Endothelial cell of umbilical vein (primary cell): ENCODE measurements at regions not wholly inside any gene's neighbourhood (a gene's known extent, or its start where the extent isn't known, plus 50 kb on each side); places are given as distances from the start of the nearest gene placed in this dataset.

Experiments
- BruUV-seq: library from RNA; stranded (reverse); fragments of 400-500 nt; replicated peaks from 2 replicates; lab custom pipeline; 2021; lab: Mats Ljungman, UMichigan
- CTCF ChIA-PET: fragments of 300-600, 350-600 bp; sonication (Branson Sonifier 250); formaldehyde crosslinking; loops from one replicate; lab custom pipeline; 2021; ENCODE audit warnings: antibody characterized with exemption, inconsistent platforms; lab: Charles Lee
- POLR2A ChIA-PET: fragments of 300-600, 350-600 bp; sonication (Branson Sonifier 250); formaldehyde crosslinking; loops from one replicate; lab custom pipeline; 2021; ENCODE audit warnings: antibody characterized with exemption, inconsistent platforms; lab: Charles Lee
- DNase-seq: peaks from one replicate; pipeline ENCODE4 v3.0.0-alpha.2; 2011; ENCODE audit warnings: low read depth, low spot score
- FAIRE-seq: peaks from 2 replicates; lab custom pipeline; 2011; peaks lifted over from hg19 to GRCh38; lab: Jason Lieb, UNC
- H2AFZ ChIP-seq: 2 replicates; pipeline ENCODE4 v1.6.0; 2012; ENCODE audit warnings: low read depth, low read length, control low read depth, inconsistent platforms
- H3K27ac ChIP-seq: 2 replicates; pipeline ENCODE4 v1.5.1; 2011; ENCODE audit warnings: low read depth, mild to moderate bottlenecking, control low read depth, low read length, moderate library complexity; ENCODE audit not compliant: insufficient read depth
- H3K27me3 ChIP-seq, 2 experiments: 2 replicates each; pipeline versions ENCODE4 v1.6.0 to v1.6.1; 2011; ENCODE audit warnings: low read length in 2 of 2, mixed read lengths in 1 of 2; ENCODE audit not compliant: control insufficient read depth in 2 of 2, insufficient read depth in 2 of 2
- H3K36me3 ChIP-seq, 2 experiments: 2 replicates in 1 of 2; 3 replicates in 1 of 2; pipeline ENCODE4 v1.5.1; 2011; ENCODE audit warnings: low read length in 2 of 2, mild to moderate bottlenecking in 1 of 2, moderate library complexity in 1 of 2; ENCODE audit not compliant: control insufficient read depth in 2 of 2, insufficient read depth in 2 of 2; ENCODE audit errors: extremely low read depth in 1 of 2
- H3K4me1 ChIP-seq: 3 replicates; pipeline ENCODE4 v1.5.1; 2011; ENCODE audit warnings: mild to moderate bottlenecking, low read length; ENCODE audit not compliant: control insufficient read depth, insufficient read depth; ENCODE audit errors: extremely low read depth
- H3K4me2 ChIP-seq: 2 replicates; pipeline ENCODE4 v1.6.1; 2011; ENCODE audit warnings: low read length, control low read depth, mixed read lengths; ENCODE audit not compliant: insufficient read depth
- H3K4me3 ChIP-seq, 3 experiments: fragments of 200-600 bp in 1 of 3; sonication (generic), shearing (Covaris generic) in 1 of 3; replicated peaks in 1 of 3; 2 replicates each; pipeline ENCODE4 v1.5.1; 2011 to 2016; ENCODE audit warnings: control low read depth in 3 of 3, low read length in 3 of 3, mild to moderate bottlenecking in 2 of 3, inconsistent platforms in 1 of 3, low read depth in 1 of 3, moderate library complexity in 1 of 3; ENCODE audit not compliant: insufficient read depth in 1 of 3
- H3K79me2 ChIP-seq: 2 replicates; pipeline ENCODE4 v1.6.0; 2012; ENCODE audit warnings: low read length, inconsistent platforms; ENCODE audit not compliant: control insufficient read depth, insufficient read depth
- H3K9ac ChIP-seq: replicated peaks from 2 replicates; pipeline ENCODE3; 2011; ENCODE audit warnings: low read length, control low read depth; ENCODE audit not compliant: insufficient read depth; ENCODE audit errors: extremely low read depth
- H3K9me1 ChIP-seq: replicated peaks from 3 replicates; pipeline ENCODE4 v1.6.0; 2011; ENCODE audit warnings: mild to moderate bottlenecking, low read length; ENCODE audit not compliant: control insufficient read depth, insufficient read depth; ENCODE audit errors: extremely low read depth
- H3K9me3 ChIP-seq: replicated peaks from 2 replicates; pipeline ENCODE4 v1.5.1; 2012; ENCODE audit warnings: low read length, inconsistent platforms; ENCODE audit not compliant: control insufficient read depth, insufficient read depth
- H4K20me1 ChIP-seq: replicated peaks from 2 replicates; pipeline ENCODE3; 2011; ENCODE audit warnings: mild to moderate bottlenecking, low read length; ENCODE audit not compliant: control insufficient read depth, insufficient read depth; ENCODE audit errors: extremely low read depth
- CTCF ChIP-seq, 2 donors: IDR thresholded peaks; 1 replicate in 1 of 2; 2 replicates in 1 of 2; pipeline ENCODE4 v1.5.1; 2011; ENCODE audit warnings: low read length in 2 of 2, mild to moderate bottlenecking in 2 of 2, moderate library complexity in 2 of 2, control low read depth in 1 of 2, inconsistent platforms in 1 of 2, low read depth in 1 of 2; ENCODE audit not compliant: insufficient read depth in 1 of 2; ENCODE audit errors: extremely low read depth in 1 of 2
- EZH2 ChIP-seq: IDR thresholded peaks from 2 replicates; pipeline ENCODE4 v1.6.1; 2012; ENCODE audit warnings: borderline replicate concordance, low read depth, mild to moderate bottlenecking, moderate library complexity, low read length, inconsistent platforms; ENCODE audit not compliant: severe bottlenecking
- FOS ChIP-seq: IDR thresholded peaks from 2 replicates; pipeline ENCODE4 v1.6.1; 2011; ENCODE audit warnings: mild to moderate bottlenecking, low read length, moderate library complexity, borderline replicate concordance; ENCODE audit not compliant: insufficient read depth
- GATA2 ChIP-seq: IDR thresholded peaks from 2 replicates; pipeline ENCODE4 v1.7.0; 2011; ENCODE audit warnings: low read depth, mild to moderate bottlenecking, moderate library complexity, mixed read lengths, low read length; ENCODE audit not compliant: insufficient read length, insufficient read depth
- JUN ChIP-seq: IDR thresholded peaks from 2 replicates; pipeline ENCODE4 v1.6.1; 2011; ENCODE audit warnings: borderline replicate concordance, low read depth; ENCODE audit not compliant: insufficient read length, insufficient read depth
- MYC ChIP-seq: IDR thresholded peaks from one replicate; pipeline ENCODE4 v1.6.1; 2011; ENCODE audit warnings: mild to moderate bottlenecking, low read depth, low read length
- POLR2A ChIP-seq: IDR thresholded peaks from 2 replicates; pipeline ENCODE4 v1.6.1; 2012; ENCODE audit warnings: low read depth, mild to moderate bottlenecking, control low read depth, low read length
- POLR2AphosphoS5 ChIP-seq: IDR thresholded peaks from 2 replicates; pipeline ENCODE4 v1.6.1; 2012; ENCODE audit warnings: low read depth, mild to moderate bottlenecking, control low read depth, low read length, moderate library complexity; ENCODE audit not compliant: insufficient read depth
- dilution Hi-C: fragments of 300-500 bp; cut with MboI; formaldehyde crosslinking; loops from one replicate; pipeline ENCODE4 v1.15.0; 2019; ENCODE audit warnings: low sequenced_read_pairs; ENCODE audit not compliant: extremely low pct_ligation_motif_present
- intact Hi-C: fragments of 100-400 bp; cut with micrococcal nuclease; formaldehyde crosslinking; loops from one replicate; pipeline ENCODE4 v1.10.0; 2022

GRCh38 chr9:22522206-22522740 is 75.6 kb downstream of the DMRTA1 start:
- Histone ChIP-seq H3K79me2 (no peaks in the 10 kb centered on the region), H3K4me3 (no peak overlapping the region), H3K4me2 (no peak overlapping the region), H4K20me1 (no peaks in the 10 kb centered on the region), H3K27ac (no peak overlapping the region), H3K9me3 (no peaks in the 10 kb centered on the region), H3K9me1 (no peaks in the 10 kb centered on the region), H3K9ac (no peak overlapping the region), H3K36me3 (no peaks in the 10 kb centered on the region), H3K27me3 (no peaks in the 10 kb centered on the region), H2AFZ (no peak overlapping the region), H3K4me1 (no peaks in the 10 kb centered on the region)
- intact Hi-C loops: no loop called here
- CTCF ChIA-PET: interaction anchor here (1.2 kb wide), 1 partner anchor 53 kb away, joined by 3 read pairs; no protein-coding TSS in a partner anchor
- no TSS peak for BruUV-seq
- POLR2A ChIA-PET: no interaction called here
- TF ChIP-seq GATA2 (no peak), POLR2A (no peak), FOS (no peak), EZH2 (no peak), MYC (no peak), POLR2AphosphoS5 (no peak), JUN (no peak), CTCF (IDR thresholded peaks at IDR 0.05; ENCODE audit: extremely low read depth in 1 of 2, insufficient read depth in 1 of 2, low read depth in 1 of 2, low read length in 2 of 2) (no peak)
- dilution Hi-C loops: no loop called here
- FAIRE-seq (no peak), DNase-seq (no peak)
